ENCODE measurements at regions not wholly inside any gene's neighbourhood (a gene's known extent, or its start where the extent isn't known, plus 50 kb on each side); places are given as distances from the start of the nearest gene placed in this dataset.
"Not testable (repeated sequence)": the region's sequence is repeated elsewhere in the genome, so short reads cannot be mapped to it uniquely, and the experiment has no call there.

- no peak for DNase-seq (ENCODE audit: low spot score)
Measured at GRCh38 chrX:140447150-140447549, 57.7 kb downstream of the SOX3 start.

DNA sequence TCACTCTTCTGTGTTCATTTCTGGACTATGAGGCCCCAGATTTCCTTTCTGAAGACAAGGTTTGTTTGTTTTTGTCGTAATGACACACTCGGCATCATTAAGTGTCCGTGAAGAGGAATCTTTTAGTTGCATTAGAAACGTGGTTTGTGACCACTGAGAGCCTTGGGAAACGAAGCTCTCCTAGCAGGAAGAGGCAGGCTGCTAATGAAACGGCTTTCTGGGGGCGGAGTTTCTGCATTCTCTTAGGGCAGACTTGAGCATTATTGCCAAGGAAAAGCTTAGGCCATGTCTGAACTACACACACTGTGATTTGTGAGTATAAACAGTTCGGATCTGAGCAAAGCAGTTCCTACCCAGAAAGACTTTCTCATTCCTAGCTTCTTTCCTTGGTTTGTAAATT, 64.0 kb downstream of the SOX3 start:
- no peak for DNase-seq (ENCODE audit: low spot score)

DNA sequence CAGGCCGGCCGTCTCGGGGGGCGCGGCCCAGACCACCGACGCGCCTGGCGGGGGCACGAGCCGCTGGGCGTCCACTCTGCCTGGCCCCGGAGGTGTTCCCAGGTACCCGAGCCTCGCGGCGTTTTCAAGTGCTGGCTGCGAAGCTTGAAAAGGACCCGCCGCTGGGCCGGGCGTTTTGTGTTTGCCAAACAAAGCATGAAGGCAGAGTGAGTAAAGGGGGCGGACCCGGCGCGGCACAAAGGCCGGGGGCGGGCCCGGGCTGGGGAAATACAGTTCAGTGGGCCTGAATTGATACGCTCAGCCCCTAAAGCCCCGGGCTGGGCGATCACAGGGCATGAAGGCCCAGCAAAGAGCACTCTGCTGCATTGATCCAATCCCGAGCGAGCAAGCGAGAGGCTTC, 65.4 kb downstream of the SOX3 start:
- DNase-seq (ENCODE audit: low spot score): no peak

DNA sequence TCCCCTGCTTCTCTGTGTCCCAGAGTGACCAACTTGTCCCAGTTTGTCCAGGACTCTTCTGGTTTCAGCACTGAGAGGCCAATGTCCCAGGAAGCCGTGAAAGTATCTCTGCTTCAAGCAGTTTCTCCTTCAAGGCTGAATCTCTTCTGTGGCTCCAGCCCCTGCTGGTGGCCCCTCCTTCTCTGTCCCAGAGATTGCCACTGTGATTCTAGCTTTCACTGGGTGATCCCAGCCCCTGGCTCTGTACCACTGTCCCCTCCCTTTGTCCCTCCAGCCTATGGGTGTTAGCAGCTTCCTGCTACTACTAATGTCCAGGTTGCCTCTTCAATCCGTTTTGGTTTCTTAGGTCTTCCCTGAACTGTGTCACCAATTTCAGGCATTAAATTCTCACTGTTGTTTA, 70.5 kb downstream of the SOX3 start:
- DNase-seq (ENCODE audit: low spot score): no peak

- DNase-seq (ENCODE audit: low spot score): no peak
Measured at GRCh38 chrX:140433582-140433981, 71.3 kb downstream of the SOX3 start.

GRCh38 chrX:140432346-140433175, 72.3 kb downstream of the SOX3 start:
- DNase-seq (ENCODE audit: low spot score): no peak

GRCh38 chrX:140431521-140431920, 73.3 kb downstream of the SOX3 start:
- DNase-seq (ENCODE audit: low spot score): no peak

DNA sequence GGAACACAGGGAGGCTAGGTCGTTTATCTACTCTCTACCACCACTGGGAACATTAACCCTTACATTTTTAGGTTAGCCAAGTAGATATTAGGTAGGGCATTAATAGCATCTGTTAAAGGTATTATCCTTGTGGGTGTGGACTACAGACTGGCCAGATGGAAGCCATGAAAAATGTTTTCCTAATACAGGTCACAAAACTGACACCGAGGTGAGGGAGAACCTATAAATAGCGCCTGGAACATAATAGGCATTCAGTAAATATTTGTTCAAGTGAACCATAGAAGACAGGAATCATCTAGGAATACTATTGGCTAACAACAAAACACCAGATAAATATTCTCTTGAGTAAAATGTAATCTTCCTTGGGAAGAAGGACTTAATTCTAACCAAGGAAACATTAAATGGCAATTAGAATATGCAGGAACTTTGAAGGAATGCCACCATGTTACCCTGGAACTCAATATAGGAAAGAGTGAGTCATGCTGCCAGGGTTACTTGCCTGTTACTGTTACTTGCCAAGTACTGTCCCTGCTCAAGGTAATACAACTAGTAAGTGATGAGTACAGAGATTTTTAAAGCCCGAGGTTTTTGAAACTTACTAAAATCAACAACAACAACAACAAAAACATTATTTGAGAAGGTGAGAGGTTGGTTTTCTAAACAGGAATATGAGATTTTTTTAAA, 79.0 kb downstream of the SOX3 start:
- DNase-seq (ENCODE audit: low spot score): no peak

GRCh38 chrX:140422501-140422900, 82.4 kb downstream of the SOX3 start:
- no peak for DNase-seq (ENCODE audit: low spot score)

DNA sequence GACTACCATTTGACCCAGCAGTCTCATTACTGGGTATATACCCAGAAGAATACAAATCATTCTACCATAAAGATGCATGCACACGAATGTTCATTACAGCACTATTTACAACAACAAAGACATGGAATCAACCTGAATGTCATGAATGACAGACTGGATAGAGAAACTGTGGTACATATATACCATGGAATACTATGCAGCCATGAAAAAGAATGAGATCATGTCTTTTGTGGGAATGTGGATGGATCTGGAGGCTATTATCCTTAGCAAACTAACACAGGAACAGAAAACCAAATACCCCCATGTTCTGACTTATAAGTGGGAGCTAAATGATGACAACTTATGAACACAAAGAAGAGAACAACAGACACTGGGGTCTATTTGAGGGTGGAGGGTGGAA, 102.7 kb downstream of the SOX3 start:
- not testable (repeated sequence) for DNase-seq (ENCODE audit: low spot score)

DNA sequence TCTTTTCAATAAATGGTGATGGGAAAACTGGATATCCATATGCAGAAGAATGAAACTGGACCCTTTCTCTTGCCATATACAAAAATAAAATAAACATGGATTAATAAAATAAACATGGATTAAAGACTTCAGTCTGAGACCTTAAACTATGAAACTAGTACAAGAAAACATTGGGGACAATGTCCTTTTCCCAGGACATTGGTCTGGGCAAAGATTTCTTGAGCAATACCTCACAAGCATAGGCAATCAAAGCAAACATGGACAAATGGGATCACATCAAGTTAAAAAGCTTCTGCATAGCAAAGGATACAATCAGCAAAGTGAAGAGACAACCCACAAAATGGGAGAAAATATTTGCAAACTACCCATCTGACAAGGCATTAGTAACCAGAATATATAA, 108.5 kb downstream of the SOX3 start:
- not testable (repeated sequence) for DNase-seq (ENCODE audit: low spot score)

- no peak for DNase-seq (ENCODE audit: low spot score)
Measured at GRCh38 chrX:140393507-140393906, 111.4 kb downstream of the SOX3 start.

- DNase-seq (ENCODE audit: low spot score): no peak
Measured at GRCh38 chrX:140391313-140391712, 113.6 kb downstream of the SOX3 start.

- no peak for DNase-seq (ENCODE audit: low spot score)
Measured at GRCh38 chrX:140389331-140389730, 115.5 kb downstream of the SOX3 start.

DNA sequence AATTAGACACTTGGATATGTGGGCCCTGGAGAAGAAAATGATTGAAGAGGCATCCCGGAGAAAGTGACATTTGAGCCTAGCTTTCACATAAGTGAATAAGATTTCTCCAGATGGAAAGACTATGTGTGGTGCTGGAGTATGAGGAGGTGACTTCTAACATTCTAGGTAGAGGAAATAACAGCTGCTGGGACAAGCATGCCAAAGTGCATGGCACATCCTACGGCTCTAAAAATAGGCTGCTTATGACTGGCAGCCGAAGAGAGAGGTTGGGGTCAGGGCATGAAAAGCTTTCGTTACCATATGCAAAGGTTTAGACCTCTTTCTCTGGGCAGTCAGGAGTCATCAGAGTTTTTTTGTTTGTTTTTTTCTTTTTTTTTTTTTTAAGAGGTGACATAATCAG, 142.0 kb downstream of the SOX3 start:
- no peak for DNase-seq (ENCODE audit: low spot score)

GRCh38 chrX:140360924-140361323, 143.9 kb downstream of the SOX3 start:
- DNase-seq (ENCODE audit: low spot score): no peak

GRCh38 chrX:140360284-140360683, 144.6 kb downstream of the SOX3 start:
- no peak for DNase-seq (ENCODE audit: low spot score)

DNA sequence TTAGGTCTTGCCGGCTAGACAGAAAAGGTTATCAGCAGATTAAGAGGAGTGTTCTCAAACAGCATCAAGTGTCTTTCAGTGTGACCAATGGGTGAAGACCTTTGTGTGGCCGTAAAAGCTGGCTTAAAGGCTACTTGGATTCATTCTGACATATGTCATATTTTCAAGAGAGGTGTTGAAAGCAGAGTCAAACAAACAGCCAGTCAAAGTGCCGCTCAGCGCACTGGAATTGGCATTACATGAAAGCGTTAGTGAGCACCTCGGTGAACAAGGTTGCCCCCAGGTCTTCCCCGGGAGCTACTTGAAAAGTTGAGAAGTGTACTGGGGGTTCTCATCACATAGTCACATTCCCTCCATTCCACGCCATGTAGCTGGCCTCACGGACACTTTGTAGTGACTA, 148.9 kb downstream of the SOX3 start:
- DNase-seq (ENCODE audit: low spot score): no peak

DNA sequence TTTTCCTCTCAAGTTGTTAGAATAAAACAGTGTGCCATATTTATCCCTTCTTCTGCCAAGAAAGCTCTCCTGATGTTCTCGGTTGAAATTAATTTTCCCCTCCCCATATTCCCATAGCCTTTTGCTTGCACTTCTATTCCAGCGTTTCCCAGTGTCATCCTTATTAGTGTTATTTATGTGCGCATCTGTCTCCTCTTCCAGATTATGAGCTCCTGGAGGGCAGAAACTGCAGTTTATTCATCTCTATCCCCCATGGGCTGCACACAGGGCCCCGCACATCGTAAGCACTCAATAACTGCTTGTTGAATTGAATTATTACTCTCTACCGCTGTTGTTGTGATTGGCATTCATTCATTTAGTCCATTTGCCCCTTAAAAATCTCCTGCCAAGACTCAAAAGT, 149.4 kb downstream of the SOX3 start:
- no peak for DNase-seq (ENCODE audit: low spot score)

- no peak for DNase-seq (ENCODE audit: low spot score)
Measured at GRCh38 chrX:140354431-140355120, 150.3 kb downstream of the SOX3 start.

GRCh38 chrX:140346729-140347128, 158.1 kb downstream of the SOX3 start:
- DNase-seq (ENCODE audit: low spot score): no peak

GRCh38 chrX:140343226-140343868, 161.5 kb downstream of the SOX3 start:
- DNase-seq (ENCODE audit: low spot score): no peak

GRCh38 chrX:140342410-140342809, 162.5 kb downstream of the SOX3 start:
- DNase-seq (ENCODE audit: low spot score): no peak

Data from CD4-positive, alpha-beta T cell treated with Interleukin-6 at 100 ng/mL for 8 hours (primary cell).